Calu3 (cell line): ENCODE measurements at regions not wholly inside any gene's neighbourhood (a gene's known extent, or its start where the extent isn't known, plus 50 kb on each side); places are given as distances from the start of the nearest gene placed in this dataset.

Experiments used
- BruUV-seq: library from RNA; stranded (reverse); fragments of 400-500 nt; replicated peaks from 2 replicates; lab custom pipeline; 2021; lab: Mats Ljungman, UMichigan
- CTCF ChIA-PET: fragments of 300-600 bp; sonication (Branson Sonifier 250); formaldehyde crosslinking; loops from one replicate; lab custom pipeline; 2022; ENCODE audit warnings: antibody characterized with exemption; lab: Charles Lee
- DNase-seq: peaks from one replicate; pipeline ENCODE4 v3.0.0; 2022
- H3K27ac Mint-ChIP-seq: one replicate; pipeline ENCODE4 v1.8.0; 2022; ENCODE audit warnings: mixed read lengths; ENCODE audit not compliant: unreplicated experiment
- H3K27me3 Mint-ChIP-seq: one replicate; pipeline ENCODE4 v1.8.0; 2022; ENCODE audit warnings: mixed read lengths; ENCODE audit not compliant: unreplicated experiment
- H3K36me3 Mint-ChIP-seq: one replicate; pipeline ENCODE4 v1.8.0; 2022; ENCODE audit warnings: mild to moderate bottlenecking, moderate library complexity, mixed read lengths; ENCODE audit not compliant: insufficient read depth, unreplicated experiment
- H3K4me1 Mint-ChIP-seq: one replicate; pipeline ENCODE4 v1.8.0; 2022; ENCODE audit warnings: mild to moderate bottlenecking, low read depth, mixed read lengths; ENCODE audit not compliant: unreplicated experiment
- H3K4me3 Mint-ChIP-seq: one replicate; pipeline ENCODE4 v1.8.0; 2022; ENCODE audit warnings: mild to moderate bottlenecking, low read depth, moderate library complexity, mixed read lengths; ENCODE audit not compliant: unreplicated experiment
- H3K9me3 Mint-ChIP-seq: one replicate; pipeline ENCODE4 v1.8.0; 2022; ENCODE audit warnings: low read depth, mixed read lengths; ENCODE audit not compliant: unreplicated experiment
- CTCF ChIP-seq: fragments of 200-600 bp; IDR thresholded peaks from one replicate; pipeline ENCODE4 v1.8.0; 2022; ENCODE audit warnings: antibody characterized with exemption; ENCODE audit not compliant: unreplicated experiment
- intact Hi-C: fragments of 100-400 bp; cut with micrococcal nuclease; formaldehyde crosslinking; loops from one replicate; pipeline ENCODE4 v1.10.0; 2022; ENCODE audit not compliant: unreplicated experiment

- intact Hi-C loops = no loop called here
- TF ChIP-seq CTCF = no peak
- Mint-ChIP-seq H3K27me3 (no peaks in the 10 kb centered on the region), H3K4me1 (peaks cover 14% of the 10 kb centered on the region), H3K36me3 (peaks cover 4% of the 10 kb centered on the region), H3K4me3 (no peak overlapping the region), H3K9me3 (peaks cover 16% of the 10 kb centered on the region), H3K27ac (no peak overlapping the region)
- CTCF ChIA-PET = no interaction called here
- DNase-seq = no peak
- no TSS peak for BruUV-seq
These were observed 217.3 kb upstream of the TENT5A start for GRCh38 chr6:81969814-81970213.

GRCh38 chr6:81969011-81969410, 216.5 kb upstream of the TENT5A start:
- no peak for TF ChIP-seq CTCF
- H3K4me3 Mint-ChIP-seq = no peak overlapping the region
- peaks cover 4% of the 10 kb centered on the region for H3K36me3 Mint-ChIP-seq
- no peaks in the 10 kb centered on the region for H3K27me3 Mint-ChIP-seq
- DNase-seq = no peak
- intact Hi-C loops = no loop called here
- BruUV-seq = no TSS peak
- peaks cover 14% of the 10 kb centered on the region for H3K4me1 Mint-ChIP-seq
- CTCF ChIA-PET = no interaction called here
- peaks cover 16% of the 10 kb centered on the region for H3K9me3 Mint-ChIP-seq
- no peak overlapping the region for H3K27ac Mint-ChIP-seq

GRCh38 chr6:81966968-81967367, 214.5 kb upstream of the TENT5A start:
- BruUV-seq = no TSS peak
- CTCF ChIA-PET = interaction anchor here (1.3 kb wide), 1 partner anchor 29 kb away, joined by 5 read pairs; no protein-coding TSS in a partner anchor
- Mint-ChIP-seq H3K27ac (no peak overlapping the region), H3K4me3 (no peak overlapping the region), H3K36me3 (peaks cover 4% of the 10 kb centered on the region), H3K27me3 (no peaks in the 10 kb centered on the region), H3K4me1 (peaks cover 14% of the 10 kb centered on the region), H3K9me3 (peaks cover 9% of the 10 kb centered on the region)
- intact Hi-C loops = no loop called here
- DNase-seq = no peak
- no peak for TF ChIP-seq CTCF

- DNase-seq = no peak
- Mint-ChIP-seq H3K4me3 (no peak overlapping the region), H3K9me3 (peaks cover 5% of the 10 kb centered on the region), H3K27me3 (no peaks in the 10 kb centered on the region), H3K27ac (no peak overlapping the region), H3K4me1 (no peaks in the 10 kb centered on the region), H3K36me3 (no peaks in the 10 kb centered on the region)
- BruUV-seq = no TSS peak
- TF ChIP-seq CTCF = no peak
- intact Hi-C loops = no loop called here
- CTCF ChIA-PET = no interaction called here
These were observed 209.7 kb upstream of the TENT5A start for GRCh38 chr6:81962198-81962597.
